AG09309 (cell line): ENCODE measurements at regions not wholly inside any gene's neighbourhood (a gene's known extent, or its start where the extent isn't known, plus 50 kb on each side); places are given as distances from the start of the nearest gene placed in this dataset.
A peak's percentile ranks its signal among the peaks of the same experiment; 100 is the strongest.

Source experiments
- DNase-seq: peaks from one replicate; pipeline ENCODE4 v3.0.0-alpha.2; 2010; ENCODE audit warnings: low read depth
- H3K4me3 ChIP-seq: 2 replicates; pipeline ENCODE4 v1.5.1; 2011; ENCODE audit warnings: mild to moderate bottlenecking, low read depth, low read length, moderate library complexity; ENCODE audit not compliant: control insufficient read depth
- TF ChIP-seq, protein P1 (sequence below): IDR thresholded peaks from 2 replicates; pipeline ENCODE4 v1.5.1; 2011; ENCODE audit warnings: mild to moderate bottlenecking, low read depth, low read length, inconsistent platforms; ENCODE audit not compliant: insufficient read depth, control insufficient read depth; ENCODE audit errors: missing control alignments

DNA sequence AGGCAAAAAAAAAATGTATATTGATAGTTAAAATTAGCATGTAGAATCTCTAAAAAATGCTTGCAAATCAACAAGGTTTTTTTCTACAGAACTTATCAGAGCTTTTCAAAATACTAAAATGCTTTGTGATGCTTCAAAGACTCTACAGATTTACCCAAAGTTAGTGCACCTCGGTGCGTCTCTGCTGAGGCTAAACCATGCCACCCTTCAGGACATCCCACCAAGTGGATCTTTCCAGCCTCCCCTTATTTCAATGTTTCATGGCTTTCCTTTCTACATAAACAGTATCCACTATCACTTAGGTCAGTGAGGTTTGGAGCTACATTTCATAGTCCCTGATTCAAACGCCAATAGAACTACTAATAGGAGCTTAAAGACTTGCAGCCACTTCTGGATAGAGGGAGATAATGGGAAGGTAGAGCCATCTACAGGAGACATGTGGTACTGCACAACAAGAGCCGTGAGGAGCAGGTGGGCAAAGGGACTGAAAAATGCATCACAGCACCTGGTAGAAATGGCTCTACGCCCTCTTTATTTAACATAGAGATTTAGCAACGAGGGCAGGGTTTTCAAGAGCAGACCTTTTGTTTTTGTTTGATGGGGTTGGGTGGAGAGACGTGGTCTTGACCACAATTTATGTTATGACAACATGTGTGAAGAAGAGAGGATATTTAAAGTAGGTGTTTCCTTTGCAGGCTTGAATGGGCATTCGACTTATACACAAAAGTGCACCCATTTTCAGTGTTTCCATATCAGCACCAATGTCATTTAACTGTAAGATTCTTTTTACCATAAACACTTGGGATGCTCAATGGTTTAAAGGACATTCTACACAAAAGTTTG, 56.1 kb upstream of the SLC35G4 start:
- DNase-seq, result no peak
- no peak overlapping the region for H3K4me3 ChIP-seq
- TF ChIP-seq, protein P1, sequence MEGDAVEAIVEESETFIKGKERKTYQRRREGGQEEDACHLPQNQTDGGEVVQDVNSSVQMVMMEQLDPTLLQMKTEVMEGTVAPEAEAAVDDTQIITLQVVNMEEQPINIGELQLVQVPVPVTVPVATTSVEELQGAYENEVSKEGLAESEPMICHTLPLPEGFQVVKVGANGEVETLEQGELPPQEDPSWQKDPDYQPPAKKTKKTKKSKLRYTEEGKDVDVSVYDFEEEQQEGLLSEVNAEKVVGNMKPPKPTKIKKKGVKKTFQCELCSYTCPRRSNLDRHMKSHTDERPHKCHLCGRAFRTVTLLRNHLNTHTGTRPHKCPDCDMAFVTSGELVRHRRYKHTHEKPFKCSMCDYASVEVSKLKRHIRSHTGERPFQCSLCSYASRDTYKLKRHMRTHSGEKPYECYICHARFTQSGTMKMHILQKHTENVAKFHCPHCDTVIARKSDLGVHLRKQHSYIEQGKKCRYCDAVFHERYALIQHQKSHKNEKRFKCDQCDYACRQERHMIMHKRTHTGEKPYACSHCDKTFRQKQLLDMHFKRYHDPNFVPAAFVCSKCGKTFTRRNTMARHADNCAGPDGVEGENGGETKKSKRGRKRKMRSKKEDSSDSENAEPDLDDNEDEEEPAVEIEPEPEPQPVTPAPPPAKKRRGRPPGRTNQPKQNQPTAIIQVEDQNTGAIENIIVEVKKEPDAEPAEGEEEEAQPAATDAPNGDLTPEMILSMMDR, result peak; percentile 89

DNA sequence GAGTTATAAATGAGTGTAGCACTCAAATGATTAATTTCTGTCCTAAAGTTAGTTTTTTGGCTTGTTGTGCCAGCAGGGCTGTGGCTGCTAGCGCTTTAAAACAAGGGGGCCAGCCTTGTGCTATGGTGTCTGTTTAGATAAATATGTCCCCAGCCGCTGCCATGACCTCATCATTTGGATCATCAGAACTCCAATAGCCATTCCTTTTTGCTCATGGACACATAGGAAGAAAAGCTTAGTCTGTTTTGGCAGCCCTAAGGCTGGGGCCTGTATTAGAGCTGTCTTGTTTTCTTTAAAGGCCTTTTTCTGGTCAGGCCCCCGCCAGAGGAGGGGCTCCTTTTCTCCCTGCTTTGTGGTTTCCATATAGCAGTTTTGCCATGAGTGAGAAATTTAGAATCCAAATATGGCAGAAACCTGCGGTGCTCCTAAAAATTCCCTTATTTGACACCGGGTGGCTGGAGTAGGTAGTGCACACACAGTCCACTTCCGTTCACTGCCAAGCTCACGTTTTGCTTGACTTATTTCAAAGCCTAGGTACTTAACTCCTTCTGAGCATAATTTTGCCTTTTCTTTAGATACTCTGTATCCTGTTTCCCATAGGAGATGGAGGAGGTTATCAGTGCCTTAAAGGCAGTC, 60.4 kb upstream of the SLC35G4 start:
- no peak for DNase-seq
- no peak overlapping the region for H3K4me3 ChIP-seq
- TF ChIP-seq, protein P1, result no peak

DNA sequence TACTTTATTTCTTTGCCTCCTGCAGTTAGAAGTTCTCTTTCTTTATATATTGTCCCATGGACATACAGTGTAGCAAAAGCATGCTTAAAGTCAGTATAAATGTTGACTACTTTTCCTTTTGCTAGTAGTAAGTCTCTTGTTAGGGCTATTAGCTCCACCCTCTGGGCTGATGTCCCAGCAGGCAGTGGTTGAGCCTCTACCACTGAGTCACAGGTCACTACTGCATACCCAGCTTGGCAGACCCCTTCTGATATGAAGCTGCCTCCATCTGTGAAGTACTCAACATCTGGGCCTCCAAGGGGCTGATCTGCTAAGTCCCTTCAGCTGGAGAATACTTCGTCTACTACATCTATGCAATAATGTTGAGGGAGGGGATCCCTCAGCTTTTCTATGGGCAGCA, 61.0 kb upstream of the SLC35G4 start:
- no peak overlapping the region for H3K4me3 ChIP-seq
- TF ChIP-seq, protein P1, result no peak
- DNase-seq, result no peak

DNA sequence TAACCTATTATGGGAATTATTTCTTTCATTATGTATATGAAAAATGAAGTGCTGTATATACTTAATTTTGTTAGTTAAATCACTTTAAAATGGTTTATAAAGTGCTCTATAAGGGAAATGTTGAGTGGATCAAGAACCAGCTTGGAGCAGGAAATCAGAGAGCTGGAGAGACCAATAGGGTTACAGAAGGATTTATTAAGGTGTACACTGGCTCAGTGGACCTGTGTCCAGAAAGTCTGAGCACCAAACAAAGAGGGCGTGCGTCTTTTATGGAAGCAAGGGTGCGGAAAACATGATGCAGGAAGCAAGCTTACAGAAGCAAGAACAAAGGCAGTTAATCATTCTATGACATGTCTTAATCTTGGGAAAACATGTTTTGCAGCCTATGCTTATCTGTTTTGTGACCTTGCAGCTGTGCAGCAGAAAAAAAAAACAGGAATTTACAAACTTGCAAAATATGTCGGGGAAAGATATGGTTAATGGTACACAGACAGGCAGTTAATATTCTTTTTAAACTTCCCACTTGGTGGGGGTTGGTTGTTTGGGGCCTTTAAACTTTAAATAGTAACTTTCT, 65.2 kb upstream of the SLC35G4 start:
- DNase-seq, result no peak
- TF ChIP-seq, protein P1, result no peak
- H3K4me3 ChIP-seq, result no peak overlapping the region

DNA sequence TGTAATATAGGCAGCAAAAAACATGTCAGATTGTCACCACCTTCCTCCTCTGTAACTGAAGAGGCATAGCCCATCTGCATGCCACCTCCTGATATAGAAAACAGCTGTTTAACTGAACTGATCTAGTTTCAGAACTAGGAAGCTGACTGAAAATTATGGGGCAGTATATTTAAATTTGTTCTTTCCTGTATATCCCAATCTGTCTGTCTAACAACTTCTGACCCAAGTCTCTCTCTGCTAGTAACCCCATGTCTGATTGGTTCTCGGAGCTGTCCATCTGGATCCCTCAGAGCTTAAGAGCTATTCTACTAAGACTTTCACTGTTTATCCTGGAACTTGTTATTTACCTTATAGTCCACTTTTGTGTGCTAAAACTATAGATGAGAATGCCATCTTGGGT, 68.2 kb upstream of the SLC35G4 start:
- TF ChIP-seq, protein P1, result no peak
- no peak for DNase-seq
- no peak overlapping the region for H3K4me3 ChIP-seq

DNA sequence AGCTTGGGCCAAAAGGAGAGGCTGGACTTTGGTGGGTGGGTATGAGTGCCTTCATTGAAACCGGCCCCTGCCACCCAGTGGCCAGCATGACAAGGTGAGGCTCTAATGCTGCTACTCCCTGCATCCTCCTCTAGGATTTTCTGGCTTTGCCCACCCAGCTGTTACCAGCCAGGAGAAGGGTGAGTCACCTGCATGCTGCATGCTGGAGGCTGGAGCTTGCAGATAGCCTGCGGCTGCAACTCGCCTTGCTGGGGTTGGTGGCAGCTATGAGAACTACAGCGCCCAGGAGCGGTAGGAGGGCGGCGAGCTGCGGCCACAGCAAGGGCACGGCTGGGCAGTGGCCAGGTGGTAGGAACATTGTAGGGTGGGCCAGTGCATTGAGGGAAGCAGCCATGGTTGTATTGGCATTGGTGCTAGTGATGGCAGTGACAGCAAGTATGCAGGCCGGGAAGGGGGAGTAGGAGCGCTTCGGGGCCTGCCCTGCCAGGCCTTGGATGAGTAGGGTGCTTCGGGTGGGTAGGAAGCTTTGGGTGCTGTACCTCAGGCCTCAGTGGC, 75.4 kb upstream of the SLC35G4 start:
- TF ChIP-seq, protein P1, result no peak
- H3K4me3 ChIP-seq, result no peak overlapping the region
- no peak for DNase-seq
